ENCODE measurements at regions not wholly inside any gene's neighbourhood (a gene's known extent, or its start where the extent isn't known, plus 50 kb on each side); places are given as distances from the start of the nearest gene placed in this dataset.

DNA sequence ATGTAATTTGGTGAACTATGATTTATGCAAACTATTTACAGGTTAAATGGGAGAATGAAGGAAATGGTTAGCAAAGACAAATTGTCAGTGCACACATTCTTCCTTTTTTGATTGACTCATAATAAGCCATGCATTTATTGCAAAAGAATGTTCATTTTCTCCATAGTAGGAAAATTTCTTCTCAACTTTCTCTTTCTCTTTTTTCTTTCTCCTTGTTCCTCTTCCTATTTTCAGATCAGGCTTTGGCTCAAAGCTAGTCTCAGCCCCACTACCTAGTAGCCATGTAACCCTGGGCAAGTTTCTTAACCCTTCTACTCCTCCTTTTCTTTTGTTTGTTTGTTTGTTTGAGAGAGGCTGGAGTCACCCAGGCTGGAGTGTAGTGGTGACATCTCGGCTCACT, 156.6 kb downstream of the PIK3R1 start:
- H3K4me3 Mint-ChIP-seq, result no peak overlapping the region
- no peak overlapping the region for H3K9ac ChIP-seq
- H3K27me3 ChIP-seq, result no peaks in the 10 kb centered on the region
- DNase-seq (ENCODE audit: low spot score), result no peak
- H3K4me1 ChIP-seq, result no peaks in the 10 kb centered on the region
- no peak overlapping the region for H3K4me3 ChIP-seq
- H4K20me1 ChIP-seq (ENCODE audit: low read depth), result no peaks in the 10 kb centered on the region
- no peaks in the 10 kb centered on the region for H3K79me2 ChIP-seq (ENCODE audit: low read depth)
- no peaks in the 10 kb centered on the region for H3K9me3 ChIP-seq (ENCODE audit: low read depth)
- no peak overlapping the region for H3K27ac ChIP-seq
- no peak overlapping the region for H2AFZ ChIP-seq (replicated peaks)
- no peaks in the 10 kb centered on the region for H3K36me3 Mint-ChIP-seq
- no peak for TF ChIP-seq EZH2phosphoT487 (IDR thresholded peaks at IDR 0.05)
- TF ChIP-seq, protein P1, sequence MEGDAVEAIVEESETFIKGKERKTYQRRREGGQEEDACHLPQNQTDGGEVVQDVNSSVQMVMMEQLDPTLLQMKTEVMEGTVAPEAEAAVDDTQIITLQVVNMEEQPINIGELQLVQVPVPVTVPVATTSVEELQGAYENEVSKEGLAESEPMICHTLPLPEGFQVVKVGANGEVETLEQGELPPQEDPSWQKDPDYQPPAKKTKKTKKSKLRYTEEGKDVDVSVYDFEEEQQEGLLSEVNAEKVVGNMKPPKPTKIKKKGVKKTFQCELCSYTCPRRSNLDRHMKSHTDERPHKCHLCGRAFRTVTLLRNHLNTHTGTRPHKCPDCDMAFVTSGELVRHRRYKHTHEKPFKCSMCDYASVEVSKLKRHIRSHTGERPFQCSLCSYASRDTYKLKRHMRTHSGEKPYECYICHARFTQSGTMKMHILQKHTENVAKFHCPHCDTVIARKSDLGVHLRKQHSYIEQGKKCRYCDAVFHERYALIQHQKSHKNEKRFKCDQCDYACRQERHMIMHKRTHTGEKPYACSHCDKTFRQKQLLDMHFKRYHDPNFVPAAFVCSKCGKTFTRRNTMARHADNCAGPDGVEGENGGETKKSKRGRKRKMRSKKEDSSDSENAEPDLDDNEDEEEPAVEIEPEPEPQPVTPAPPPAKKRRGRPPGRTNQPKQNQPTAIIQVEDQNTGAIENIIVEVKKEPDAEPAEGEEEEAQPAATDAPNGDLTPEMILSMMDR (IDR thresholded peaks at IDR 0.05), result no peak
- no peaks in the 10 kb centered on the region for H3K4me1 Mint-ChIP-seq
- H3K27ac Mint-ChIP-seq, result no peak overlapping the region
- peaks cover 2% of the 10 kb centered on the region for H3K27me3 Mint-ChIP-seq (ENCODE audit: insufficient read depth, low read depth)
- H3K4me2 ChIP-seq, result no peak overlapping the region
- H3K36me3 ChIP-seq, result no peaks in the 10 kb centered on the region
- peaks cover 2% of the 10 kb centered on the region for H3K9me3 Mint-ChIP-seq
- H3F3A ChIP-seq (ENCODE audit: low read depth), result no peaks in the 10 kb centered on the region

DNA sequence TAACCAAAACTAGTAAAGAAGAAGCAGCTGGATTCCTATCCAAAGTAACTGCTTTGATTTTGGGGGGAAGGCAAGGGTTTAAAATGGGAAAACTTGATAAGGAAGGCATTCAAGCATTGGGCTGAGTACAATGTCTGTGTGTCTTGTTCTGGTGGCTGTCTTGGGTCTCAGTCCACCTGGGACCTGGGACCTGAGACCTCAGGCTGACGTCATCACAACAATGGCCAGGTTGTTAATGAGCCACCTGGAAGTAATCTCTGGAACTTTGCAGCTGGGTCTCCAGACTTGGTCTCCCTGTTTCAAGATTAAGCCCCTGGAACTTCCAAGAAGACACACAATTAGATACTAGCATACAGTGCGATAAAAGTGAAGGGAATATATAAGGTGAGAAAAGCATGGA, 157.5 kb downstream of the PIK3R1 start:
- TF ChIP-seq, protein P1 (IDR thresholded peaks at IDR 0.05), result no peak
- no peak for TF ChIP-seq EZH2 (IDR thresholded peaks at IDR 0.05)
- TF ChIP-seq EZH2phosphoT487 (IDR thresholded peaks at IDR 0.05), result no peak
- Histone ChIP-seq H3K27ac (no peak overlapping the region), H3K4me2 (no peak overlapping the region), H2AFZ (replicated peaks) (no peak overlapping the region), H3F3A (ENCODE audit: low read depth) (no peaks in the 10 kb centered on the region), H3K4me3 (no peak overlapping the region), H3K9ac (no peak overlapping the region), H3K4me1 (no peaks in the 10 kb centered on the region), H3K27me3 (no peaks in the 10 kb centered on the region), H3K9me3 (ENCODE audit: low read depth) (no peaks in the 10 kb centered on the region), H3K36me3 (no peaks in the 10 kb centered on the region), H4K20me1 (ENCODE audit: low read depth) (no peaks in the 10 kb centered on the region), H3K79me2 (ENCODE audit: low read depth) (no peaks in the 10 kb centered on the region)
- no peak for DNase-seq (ENCODE audit: low spot score)
- no peaks in the 10 kb centered on the region for H3K36me3 Mint-ChIP-seq
- H3K27ac Mint-ChIP-seq, result no peak overlapping the region
- H3K4me1 Mint-ChIP-seq, result peaks cover 2% of the 10 kb centered on the region
- H3K9me3 Mint-ChIP-seq, result peaks cover 2% of the 10 kb centered on the region
- H3K4me3 Mint-ChIP-seq, result no peak overlapping the region
- peaks cover 2% of the 10 kb centered on the region for H3K27me3 Mint-ChIP-seq (ENCODE audit: insufficient read depth, low read depth)

DNA sequence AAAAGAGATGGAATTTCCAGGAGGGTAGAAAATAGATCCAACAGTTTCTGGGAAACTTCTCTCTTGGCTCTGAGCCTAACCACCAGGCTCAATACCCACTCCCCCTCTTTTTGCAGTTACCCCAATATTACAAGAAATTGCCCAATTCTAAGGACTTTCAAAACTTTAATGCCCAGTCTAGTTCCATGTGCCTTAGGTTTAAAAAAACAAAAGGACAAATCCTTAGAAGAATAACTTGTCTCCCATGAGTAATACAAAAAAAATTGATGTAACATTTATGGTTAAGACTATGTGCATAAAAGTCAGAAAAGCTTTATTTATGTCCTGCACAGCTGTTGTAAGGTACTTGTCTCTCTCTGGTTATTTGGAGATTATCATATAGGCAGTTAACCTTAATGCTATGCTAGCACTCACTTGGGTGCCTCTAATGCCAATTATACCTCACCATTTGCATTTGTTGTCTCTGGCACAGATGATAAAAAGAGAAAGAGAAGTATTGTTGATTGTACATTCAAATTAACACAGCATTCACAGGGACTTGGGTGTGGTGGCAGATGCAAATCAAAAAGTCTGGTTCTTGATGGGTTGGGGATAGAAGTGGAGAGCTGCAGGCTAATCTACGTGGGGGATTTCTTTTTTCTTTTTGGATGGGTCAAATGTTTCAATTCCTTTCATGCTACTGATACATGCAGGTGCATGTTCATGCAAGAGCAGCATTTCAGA, 159.4 kb downstream of the PIK3R1 start:
- Histone ChIP-seq H2AFZ (replicated peaks) (no peak overlapping the region), H3K27me3 (no peaks in the 10 kb centered on the region), H3F3A (ENCODE audit: low read depth) (no peaks in the 10 kb centered on the region), H3K79me2 (ENCODE audit: low read depth) (no peaks in the 10 kb centered on the region), H3K4me3 (no peak overlapping the region), H3K27ac (no peak overlapping the region), H3K4me1 (peaks cover 5% of the 10 kb centered on the region), H3K9me3 (ENCODE audit: low read depth) (no peaks in the 10 kb centered on the region), H3K36me3 (no peaks in the 10 kb centered on the region), H3K9ac (no peak overlapping the region), H4K20me1 (ENCODE audit: low read depth) (no peaks in the 10 kb centered on the region), H3K4me2 (no peak overlapping the region)
- Mint-ChIP-seq H3K4me1 (peaks cover 2% of the 10 kb centered on the region), H3K36me3 (no peaks in the 10 kb centered on the region), H3K27ac (no peak overlapping the region), H3K9me3 (peaks cover 2% of the 10 kb centered on the region), H3K4me3 (no peak overlapping the region), H3K27me3 (ENCODE audit: insufficient read depth, low read depth) (peaks cover 2% of the 10 kb centered on the region)
- DNase-seq (ENCODE audit: low spot score), result no peak
- TF ChIP-seq, protein P1 (IDR thresholded peaks at IDR 0.05), result no peak
- TF ChIP-seq EZH2 (IDR thresholded peaks at IDR 0.05) (no peak), EZH2phosphoT487 (IDR thresholded peaks at IDR 0.05) (no peak)

Measured in neural progenitor cell (in vitro differentiated cells).